Endothelial cell of umbilical vein (primary cell): ENCODE measurements at regions not wholly inside any gene's neighbourhood (a gene's known extent, or its start where the extent isn't known, plus 50 kb on each side); places are given as distances from the start of the nearest gene placed in this dataset.

Experiments
- EZH2 ChIP-seq: IDR thresholded peaks from 2 replicates; pipeline ENCODE4 v1.6.1; 2012; ENCODE audit warnings: borderline replicate concordance, low read depth, mild to moderate bottlenecking, moderate library complexity, low read length, inconsistent platforms; ENCODE audit not compliant: severe bottlenecking
- FOS ChIP-seq: IDR thresholded peaks from 2 replicates; pipeline ENCODE4 v1.6.1; 2011; ENCODE audit warnings: mild to moderate bottlenecking, low read length, moderate library complexity, borderline replicate concordance; ENCODE audit not compliant: insufficient read depth
- JUN ChIP-seq: IDR thresholded peaks from 2 replicates; pipeline ENCODE4 v1.6.1; 2011; ENCODE audit warnings: borderline replicate concordance, low read depth; ENCODE audit not compliant: insufficient read length, insufficient read depth
- POLR2A ChIP-seq: IDR thresholded peaks from 2 replicates; pipeline ENCODE4 v1.6.1; 2012; ENCODE audit warnings: low read depth, mild to moderate bottlenecking, control low read depth, low read length
- POLR2AphosphoS5 ChIP-seq: IDR thresholded peaks from 2 replicates; pipeline ENCODE4 v1.6.1; 2012; ENCODE audit warnings: low read depth, mild to moderate bottlenecking, control low read depth, low read length, moderate library complexity; ENCODE audit not compliant: insufficient read depth
- TF ChIP-seq, protein P1 (sequence below), 2 donors: IDR thresholded peaks; 1 replicate in 1 of 2; 2 replicates in 1 of 2; pipeline ENCODE4 v1.5.1; 2011; ENCODE audit warnings: low read length in 2 of 2, mild to moderate bottlenecking in 2 of 2, moderate library complexity in 2 of 2, control low read depth in 1 of 2, inconsistent platforms in 1 of 2, low read depth in 1 of 2; ENCODE audit not compliant: insufficient read depth in 1 of 2; ENCODE audit errors: extremely low read depth in 1 of 2
- TF ChIP-seq, protein P2 (sequence below): IDR thresholded peaks from 2 replicates; pipeline ENCODE4 v1.6.1; 2011; ENCODE audit not compliant: insufficient read depth, insufficient read length

DNA sequence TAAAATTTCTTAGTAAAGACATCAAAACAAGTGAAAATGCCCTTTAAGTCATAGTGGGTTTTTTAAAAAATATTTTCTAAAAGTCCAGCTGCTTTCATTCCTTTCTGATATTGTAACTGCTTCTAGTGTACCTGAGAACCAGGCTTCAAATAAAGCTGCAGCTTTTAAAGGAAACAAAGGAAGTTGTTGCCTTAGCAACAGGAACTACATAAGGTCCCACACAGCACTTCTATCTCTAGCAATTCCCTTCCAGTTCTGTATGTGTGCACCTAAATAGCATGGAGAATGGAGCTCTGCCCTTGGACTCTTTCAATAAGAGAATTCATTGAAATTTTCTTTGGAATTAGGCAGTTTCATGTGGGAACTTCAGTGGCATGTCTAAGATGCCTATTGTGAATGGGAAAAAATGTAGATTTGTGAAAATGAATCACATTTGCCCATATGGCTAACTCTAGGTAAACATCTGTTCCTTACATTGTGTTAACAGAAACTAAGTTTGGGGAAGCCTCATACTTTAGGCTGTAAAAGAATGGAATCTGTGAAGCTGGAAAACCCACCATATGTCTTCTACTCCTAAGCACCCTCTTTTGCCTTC lies 206.4 kb downstream of the KIF2B start:
- TF ChIP-seq, protein P1, sequence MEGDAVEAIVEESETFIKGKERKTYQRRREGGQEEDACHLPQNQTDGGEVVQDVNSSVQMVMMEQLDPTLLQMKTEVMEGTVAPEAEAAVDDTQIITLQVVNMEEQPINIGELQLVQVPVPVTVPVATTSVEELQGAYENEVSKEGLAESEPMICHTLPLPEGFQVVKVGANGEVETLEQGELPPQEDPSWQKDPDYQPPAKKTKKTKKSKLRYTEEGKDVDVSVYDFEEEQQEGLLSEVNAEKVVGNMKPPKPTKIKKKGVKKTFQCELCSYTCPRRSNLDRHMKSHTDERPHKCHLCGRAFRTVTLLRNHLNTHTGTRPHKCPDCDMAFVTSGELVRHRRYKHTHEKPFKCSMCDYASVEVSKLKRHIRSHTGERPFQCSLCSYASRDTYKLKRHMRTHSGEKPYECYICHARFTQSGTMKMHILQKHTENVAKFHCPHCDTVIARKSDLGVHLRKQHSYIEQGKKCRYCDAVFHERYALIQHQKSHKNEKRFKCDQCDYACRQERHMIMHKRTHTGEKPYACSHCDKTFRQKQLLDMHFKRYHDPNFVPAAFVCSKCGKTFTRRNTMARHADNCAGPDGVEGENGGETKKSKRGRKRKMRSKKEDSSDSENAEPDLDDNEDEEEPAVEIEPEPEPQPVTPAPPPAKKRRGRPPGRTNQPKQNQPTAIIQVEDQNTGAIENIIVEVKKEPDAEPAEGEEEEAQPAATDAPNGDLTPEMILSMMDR (IDR thresholded peaks at IDR 0.05; ENCODE audit: extremely low read depth in 1 of 2, insufficient read depth in 1 of 2, low read depth in 1 of 2, low read length in 2 of 2) = no peak
- TF ChIP-seq FOS = no peak
- no peak for TF ChIP-seq EZH2
- no peak for TF ChIP-seq POLR2AphosphoS5
- TF ChIP-seq, protein P2, sequence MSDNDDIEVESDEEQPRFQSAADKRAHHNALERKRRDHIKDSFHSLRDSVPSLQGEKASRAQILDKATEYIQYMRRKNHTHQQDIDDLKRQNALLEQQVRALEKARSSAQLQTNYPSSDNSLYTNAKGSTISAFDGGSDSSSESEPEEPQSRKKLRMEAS = no peak
- no peak for TF ChIP-seq POLR2A
- TF ChIP-seq JUN = no peak
